HEK293 (cell line): ENCODE measurements at regions not wholly inside any gene's neighbourhood (a gene's known extent, or its start where the extent isn't known, plus 50 kb on each side); places are given as distances from the start of the nearest gene placed in this dataset.

Experiments
- CTCF ChIA-PET: fragments of 350-600 bp; formaldehyde crosslinking; extraction: SDS; loops from one replicate; lab custom pipeline; 2021; ENCODE audit warnings: antibody characterized with exemption; lab: Yijun Ruan, JAX
- POLR2A ChIA-PET: fragments of 300-600 bp; formaldehyde crosslinking; extraction: SDS; loops from one replicate; lab custom pipeline; 2020; ENCODE audit warnings: antibody characterized with exemption, inconsistent platforms; lab: Yijun Ruan, JAX
- H3K27ac ChIP-seq: fragments of 200-500 bp; sonication (Bioruptor generic); 2 replicates; pipeline ENCODE4 v1.5.1; 2014; ENCODE audit warnings: low read depth, low read length, control low read depth, inconsistent platforms; ENCODE audit errors: extremely low read depth
- H3K36me3 ChIP-seq, 2 experiments: fragments of 200-500 bp in 1 of 2; sonication (Bioruptor generic) in 1 of 2; 1 replicate in 1 of 2; 2 replicates in 1 of 2; pipeline ENCODE4 v1.5.1; 2014 to 2017; ENCODE audit warnings: inconsistent platforms in 2 of 2, low read length in 2 of 2; ENCODE audit not compliant: control insufficient read depth in 2 of 2, insufficient read depth in 1 of 2
- H3K4me1 ChIP-seq: fragments of 200-500 bp; sonication (Bioruptor generic); 2 replicates; pipeline ENCODE4 v1.5.1; 2014; ENCODE audit warnings: mild to moderate bottlenecking, low read length, inconsistent platforms; ENCODE audit not compliant: control insufficient read depth, insufficient read depth
- H3K4me3 ChIP-seq: 2 replicates; pipeline ENCODE4 v1.5.1; 2011; ENCODE audit warnings: low read depth, mild to moderate bottlenecking, control low read depth, low read length, moderate library complexity
- H3K9me3 ChIP-seq: fragments of 200-500 bp; sonication (Bioruptor generic); 2 replicates; pipeline ENCODE4 v1.5.1; 2014; ENCODE audit warnings: low read depth, low read length, inconsistent platforms; ENCODE audit not compliant: control insufficient read depth, insufficient read depth
- CTCF ChIP-seq: fragments of 450-650 bp; formaldehyde crosslinking; IDR thresholded peaks from 2 replicates; pipeline ENCODE4 v1.5.1; 2016; ENCODE audit warnings: missing biosample characterization, missing genetic modification characterization
- HOXC10 ChIP-seq: sonication (generic); formaldehyde crosslinking; IDR thresholded peaks from 2 replicates; pipeline ENCODE4 v1.8.1; 2023; ENCODE audit warnings: mild to moderate bottlenecking, missing genetic modification reagents
- OSR2 ChIP-seq: fragments of 450-650 bp; formaldehyde crosslinking; IDR thresholded peaks from 2 replicates; pipeline ENCODE4 v1.5.1; 2016; ENCODE audit warnings: missing biosample characterization, missing genetic modification characterization
- PRDM4 ChIP-seq: fragments of 450-650 bp; formaldehyde crosslinking; IDR thresholded peaks from 2 replicates; pipeline ENCODE4 v1.5.1; 2017; ENCODE audit warnings: missing biosample characterization, missing genetic modification characterization
- SCRT2 ChIP-seq: fragments of 450-650 bp; formaldehyde crosslinking; IDR thresholded peaks from 2 replicates; pipeline ENCODE4 v1.5.1; 2016; ENCODE audit warnings: missing biosample characterization, missing genetic modification characterization
- SETDB1 ChIP-seq: IDR thresholded peaks from one replicate; pipeline ENCODE4 v1.6.1; 2017; ENCODE audit warnings: mild to moderate bottlenecking, low read length, moderate library complexity, mixed read lengths; ENCODE audit not compliant: insufficient read length
- ZNF391 ChIP-seq: fragments of 450-650 bp; formaldehyde crosslinking; IDR thresholded peaks from 2 replicates; pipeline ENCODE4 v1.5.1; 2016; ENCODE audit warnings: low read depth, missing biosample characterization, missing genetic modification characterization, borderline replicate concordance
- ZNF488 ChIP-seq: fragments of 450-650 bp; formaldehyde crosslinking; IDR thresholded peaks from 2 replicates; pipeline ENCODE4 v1.5.1; 2016; ENCODE audit warnings: missing biosample characterization, missing genetic modification characterization
- ZNF518A ChIP-seq: fragments of 450-650 bp; formaldehyde crosslinking; conservative IDR thresholded peaks from 2 replicates; pipeline ENCODE4 v1.5.1; 2016; ENCODE audit warnings: low read depth, missing biosample characterization, missing genetic modification characterization
- ZNF544 ChIP-seq: fragments of 450-650 bp; formaldehyde crosslinking; IDR thresholded peaks from 2 replicates; pipeline ENCODE4 v1.5.0; 2017; ENCODE audit warnings: missing biosample characterization, missing genetic modification characterization
- ZNF585B ChIP-seq: fragments of 450-650 bp; formaldehyde crosslinking; IDR thresholded peaks from 2 replicates; pipeline ENCODE4 v1.5.1; 2016; ENCODE audit warnings: missing biosample characterization, missing genetic modification characterization
- ZNF600 ChIP-seq: fragments of 450-650 bp; formaldehyde crosslinking; IDR thresholded peaks from 2 replicates; pipeline ENCODE4 v1.5.1; 2016; ENCODE audit warnings: missing biosample characterization, missing genetic modification characterization
- ZNF629 ChIP-seq: fragments of 450-650 bp; formaldehyde crosslinking; IDR thresholded peaks from 2 replicates; pipeline ENCODE4 v1.5.1; 2017; ENCODE audit warnings: missing biosample characterization, missing genetic modification characterization
- ZNF639 ChIP-seq: fragments of 450-650 bp; formaldehyde crosslinking; IDR thresholded peaks from 2 replicates; pipeline ENCODE4 v1.5.1; 2016; ENCODE audit warnings: missing biosample characterization, missing genetic modification characterization
- ZNF660 ChIP-seq: fragments of 450-650 bp; IDR thresholded peaks from 2 replicates; pipeline ENCODE4 v1.5.1; 2018; ENCODE audit warnings: missing biosample characterization, mild to moderate bottlenecking, missing genetic modification characterization
- ZNF670 ChIP-seq: fragments of 450-650 bp; formaldehyde crosslinking; IDR thresholded peaks from 2 replicates; pipeline ENCODE4 v1.5.1; 2016; ENCODE audit warnings: missing biosample characterization, missing genetic modification characterization, low read depth
- ZNF830 ChIP-seq: fragments of 450-650 bp; IDR thresholded peaks from 2 replicates; pipeline ENCODE4 v1.5.0; 2018; ENCODE audit warnings: missing biosample characterization, missing genetic modification characterization, low read depth, mild to moderate bottlenecking, moderate library complexity

GRCh38 chr5:174348311-174348981, 302.9 kb downstream of the NSG2 start (continued):
- TF ChIP-seq CTCF (tag by site-specific recombination) (no peak), ZNF670 (no peak)
- TF ChIP-seq, all 188 proteins: peak for 0

- CTCF ChIA-PET: interaction anchor here (0.7 to 2.1 kb wide), 2 partner anchors 67 to 243 kb away, joined by 3 to 6 read pairs; no protein-coding TSS in a partner anchor
- Histone ChIP-seq H3K9me3 (no peaks in the 10 kb centered on the region), H3K4me3 (no peak overlapping the region), H3K27ac (no peak overlapping the region), H3K4me1 (peaks cover 3% of the 10 kb centered on the region), H3K36me3 (no peaks in the 10 kb centered on the region)
- POLR2A ChIA-PET: interaction anchor here (0.6 to 1.0 kb wide), 3 partner anchors 10 to 16 kb away, joined by 3 to 5 read pairs (median 3); no protein-coding TSS in a partner anchor
- no peak for TF ChIP-seq ZNF488 (tag by site-specific recombination)
- TF ChIP-seq ZNF660 (tag by site-specific recombination): no peak
- no peak for TF ChIP-seq ZNF585B (tag by site-specific recombination)
- TF ChIP-seq ZNF600 (tag by site-specific recombination): peak; percentile 91
- TF ChIP-seq ZNF391: no peak
- TF ChIP-seq, all 188 proteins: peak for 1
Observed at GRCh38 chr5:174352681-174353080, 307.2 kb downstream of the NSG2 start.

GRCh38 chr5:174354571-174354970, 309.1 kb downstream of the NSG2 start:
- H3K36me3 ChIP-seq: no peaks in the 10 kb centered on the region
- peak overlapping the region; percentile 40; the same call in 1 of the 2 replicates for H3K27ac ChIP-seq
- no peak overlapping the region for H3K4me3 ChIP-seq
- ChIA-PET POLR2A (interaction anchor here (0.8 to 3.0 kb wide), 4 partner anchors 9 to 29 kb away, joined by 3 to 27 read pairs (median 6); no protein-coding TSS in a partner anchor), CTCF (interaction anchor here (0.8 to 1.8 kb wide), 3 partner anchors 29 to 220 kb away, joined by 3 to 4 read pairs (median 4); no protein-coding TSS in a partner anchor)
- H3K4me1 ChIP-seq: peaks cover 3% of the 10 kb centered on the region
- TF ChIP-seq ZNF639: no peak
- TF ChIP-seq ZNF830 (tag by site-specific recombination): no peak
- no peak for TF ChIP-seq ZNF629 (tag by site-specific recombination)
- 0 out of 2 replicates have a peak, but pooled peaks have one; percentile 11 for TF ChIP-seq SCRT2 (tag by site-specific recombination)
- no peak for TF ChIP-seq OSR2
- H3K9me3 ChIP-seq: no peaks in the 10 kb centered on the region

- H3K4me3 ChIP-seq: no peak overlapping the region
- H3K27ac ChIP-seq: peak overlapping the region; percentile 40; the same call in 1 of the 2 replicates
- CTCF ChIA-PET: interaction anchor here (0.6 to 2.0 kb wide), 6 partner anchors 17 to 1036 kb away, joined by 3 to 4 read pairs (median 4); no protein-coding TSS in a partner anchor
- no peaks in the 10 kb centered on the region for H3K36me3 ChIP-seq
- no peaks in the 10 kb centered on the region for H3K9me3 ChIP-seq
- POLR2A ChIA-PET: interaction anchor here (0.8 to 3.0 kb wide), 4 partner anchors 10 to 28 kb away, joined by 3 to 27 read pairs (median 6); no protein-coding TSS in a partner anchor
- peaks cover 3% of the 10 kb centered on the region for H3K4me1 ChIP-seq
- no peak for TF ChIP-seq PRDM4 (tag by site-specific recombination)
- TF ChIP-seq ZNF544: no peak
- TF ChIP-seq SETDB1: no peak
- TF ChIP-seq ZNF518A (tag by site-specific recombination): peak; percentile 69
- TF ChIP-seq HOXC10: no peak
Observed at GRCh38 chr5:174355208-174355612, 309.7 kb downstream of the NSG2 start.
